HK-2 (cell line): ENCODE measurements at regions not wholly inside any gene's neighbourhood (a gene's known extent, or its start where the extent isn't known, plus 50 kb on each side); places are given as distances from the start of the nearest gene placed in this dataset.

Experiments
- DNase-seq: peaks from one replicate; pipeline ENCODE4 v3.0.0-alpha.2; 2018; ENCODE audit not compliant: unreplicated experiment

GRCh38 chr15:39447881-39448280 lies 133.0 kb upstream of the THBS1 start:
- DNase-seq, result no peak

GRCh38 chr15:39448409-39448808 lies 132.5 kb upstream of the THBS1 start:
- DNase-seq, result no peak

GRCh38 chr15:39451121-39451688 lies 129.7 kb upstream of the THBS1 start:
- DNase-seq, result no peak

GRCh38 chr15:39451871-39452270 lies 129.0 kb upstream of the THBS1 start:
- DNase-seq, result no peak

GRCh38 chr15:39453620-39454019 lies 127.3 kb upstream of the THBS1 start:
- DNase-seq, result no peak

- no peak for DNase-seq
These were observed 126.5 kb upstream of the THBS1 start for GRCh38 chr15:39454189-39454986.

GRCh38 chr15:39455471-39455991 lies 125.3 kb upstream of the THBS1 start:
- DNase-seq, result no peak

GRCh38 chr15:39456159-39456558 lies 124.7 kb upstream of the THBS1 start:
- DNase-seq, result no peak

- no peak for DNase-seq
These were observed 124.1 kb upstream of the THBS1 start for GRCh38 chr15:39456582-39457330.

- no peak for DNase-seq
These were observed 122.7 kb upstream of the THBS1 start for GRCh38 chr15:39458131-39458530.

- no peak for DNase-seq
These were observed 121.3 kb upstream of the THBS1 start for GRCh38 chr15:39459548-39459947.

GRCh38 chr15:39460748-39461147 lies 120.1 kb upstream of the THBS1 start:
- no peak for DNase-seq

- DNase-seq, result no peak
These were observed 119.2 kb upstream of the THBS1 start for GRCh38 chr15:39461536-39462130.

- no peak for DNase-seq
These were observed 118.2 kb upstream of the THBS1 start for GRCh38 chr15:39462691-39463090.

GRCh38 chr15:39465843-39466749 lies 114.8 kb upstream of the THBS1 start:
- DNase-seq, result no peak

- no peak for DNase-seq
These were observed 114.2 kb upstream of the THBS1 start for GRCh38 chr15:39466750-39467105.

- DNase-seq, result no peak
These were observed 112.5 kb upstream of the THBS1 start for GRCh38 chr15:39468331-39468730.

GRCh38 chr15:39468828-39469227 lies 112.1 kb upstream of the THBS1 start:
- DNase-seq, result no peak

- DNase-seq, result no peak
These were observed 108.9 kb upstream of the THBS1 start for GRCh38 chr15:39471785-39472574.

- no peak for DNase-seq
These were observed 108.1 kb upstream of the THBS1 start for GRCh38 chr15:39472621-39473297.
